Upper lobe of right lung (tissue), 1 donor: ENCODE measurements at regions not wholly inside any gene's neighbourhood (a gene's known extent, or its start where the extent isn't known, plus 50 kb on each side); places are given as distances from the start of the nearest gene placed in this dataset.

Experiments used
- ATAC-seq: fragments of 200-7000 bp; cut with Tn5 transposase; one replicate; pipeline ENCODE4 v1.9.1; 2020; ENCODE audit warnings: mild to moderate bottlenecking, moderate library complexity
- DNase-seq: peaks from one replicate; pipeline ENCODE4 v3.0.0-alpha.2; 2020
- H3K27ac ChIP-seq: fragments of 200-600 bp; one replicate; pipeline ENCODE4 v1.8.0; 2022
- H3K27me3 ChIP-seq: fragments of 200-600 bp; one replicate; pipeline ENCODE4 v1.8.0; 2022; ENCODE audit warnings: mild to moderate bottlenecking
- H3K36me3 ChIP-seq: fragments of 200-600 bp; one replicate; pipeline ENCODE4 v1.8.0; 2022
- H3K4me1 ChIP-seq: fragments of 200-600 bp; one replicate; pipeline ENCODE4 v1.8.0; 2022
- H3K4me3 ChIP-seq: fragments of 200-600 bp; one replicate; pipeline ENCODE4 v1.8.0; 2022; ENCODE audit warnings: mild to moderate bottlenecking
- H3K9me3 ChIP-seq: fragments of 200-600 bp; one replicate; pipeline ENCODE4 v1.8.0; 2022
- intact Hi-C: fragments of 100-400 bp; cut with DNase I; formaldehyde crosslinking; loops from one replicate; pipeline ENCODE4 v1.11.0; 2022
- TF ChIP-seq, protein P1 (sequence below): fragments of 200-600 bp; IDR thresholded peaks from one replicate; pipeline ENCODE4 v1.8.0; 2022; ENCODE audit warnings: antibody characterized with exemption
- donor health status: DM: no; HTN: yes; CAD: no; lungs with severe emphysema.

DNA sequence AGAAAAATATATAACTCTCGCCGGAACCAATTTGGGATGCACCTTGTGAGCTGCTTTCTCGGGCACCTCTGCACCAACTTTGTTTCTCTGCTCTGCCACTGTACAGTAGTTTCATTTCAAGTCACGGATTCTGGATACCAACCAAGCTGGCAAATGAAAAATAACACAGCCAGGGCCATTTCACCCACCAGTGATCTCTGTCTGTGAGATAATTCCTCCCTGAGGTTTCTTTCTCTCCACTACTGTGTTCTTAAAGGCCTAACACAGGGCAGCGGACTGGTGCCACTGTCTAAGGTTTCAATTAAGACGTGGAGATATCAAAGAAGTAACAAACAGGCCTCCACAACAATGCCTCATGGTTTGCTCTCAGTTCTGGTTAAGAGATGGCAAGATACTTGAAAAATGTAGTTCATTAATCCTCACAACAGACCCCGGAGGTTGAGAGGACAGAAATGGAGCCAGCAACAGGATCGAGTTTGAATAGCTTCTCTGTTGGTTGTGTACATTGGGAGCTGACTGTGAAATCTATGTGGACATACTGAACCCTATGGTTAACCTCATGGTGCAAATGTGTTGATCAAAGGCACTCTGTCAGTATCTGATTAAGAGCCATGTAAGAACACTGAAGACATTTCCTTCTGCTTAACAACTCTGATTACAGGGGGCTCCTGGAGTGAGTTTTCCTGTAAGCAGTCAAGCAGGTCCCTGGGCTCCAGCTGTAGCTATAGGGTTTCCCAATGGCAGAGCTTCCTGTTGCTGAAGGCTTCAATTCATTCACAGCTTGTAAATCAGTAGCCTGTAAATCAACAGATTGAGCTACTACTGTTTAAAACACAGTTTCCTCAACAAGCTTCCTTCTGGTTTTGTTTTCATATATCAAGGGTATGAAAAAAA lies 470.5 kb downstream of the EPHA3 start:
- Histone ChIP-seq H3K4me3 (no peak overlapping the region), H3K9me3 (no peaks in the 10 kb centered on the region), H3K27me3 (no peaks in the 10 kb centered on the region), H3K27ac (no peak overlapping the region), H3K4me1 (no peaks in the 10 kb centered on the region), H3K36me3 (no peaks in the 10 kb centered on the region)
- intact Hi-C loops, result no loop called here
- no peak for ATAC-seq
- DNase-seq, result no peak
- TF ChIP-seq, protein P1, sequence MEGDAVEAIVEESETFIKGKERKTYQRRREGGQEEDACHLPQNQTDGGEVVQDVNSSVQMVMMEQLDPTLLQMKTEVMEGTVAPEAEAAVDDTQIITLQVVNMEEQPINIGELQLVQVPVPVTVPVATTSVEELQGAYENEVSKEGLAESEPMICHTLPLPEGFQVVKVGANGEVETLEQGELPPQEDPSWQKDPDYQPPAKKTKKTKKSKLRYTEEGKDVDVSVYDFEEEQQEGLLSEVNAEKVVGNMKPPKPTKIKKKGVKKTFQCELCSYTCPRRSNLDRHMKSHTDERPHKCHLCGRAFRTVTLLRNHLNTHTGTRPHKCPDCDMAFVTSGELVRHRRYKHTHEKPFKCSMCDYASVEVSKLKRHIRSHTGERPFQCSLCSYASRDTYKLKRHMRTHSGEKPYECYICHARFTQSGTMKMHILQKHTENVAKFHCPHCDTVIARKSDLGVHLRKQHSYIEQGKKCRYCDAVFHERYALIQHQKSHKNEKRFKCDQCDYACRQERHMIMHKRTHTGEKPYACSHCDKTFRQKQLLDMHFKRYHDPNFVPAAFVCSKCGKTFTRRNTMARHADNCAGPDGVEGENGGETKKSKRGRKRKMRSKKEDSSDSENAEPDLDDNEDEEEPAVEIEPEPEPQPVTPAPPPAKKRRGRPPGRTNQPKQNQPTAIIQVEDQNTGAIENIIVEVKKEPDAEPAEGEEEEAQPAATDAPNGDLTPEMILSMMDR, result no peak

GRCh38 chr3:89580859-89581258 lies 473.4 kb downstream of the EPHA3 start:
- Histone ChIP-seq H3K9me3 (no peaks in the 10 kb centered on the region), H3K36me3 (no peaks in the 10 kb centered on the region), H3K4me3 (no peak overlapping the region), H3K27ac (no peak overlapping the region), H3K4me1 (no peaks in the 10 kb centered on the region), H3K27me3 (no peaks in the 10 kb centered on the region)
- TF ChIP-seq, protein P1, result no peak
- intact Hi-C loops, result no loop called here
- ATAC-seq (no peak), DNase-seq (no peak)

GRCh38 chr3:89584398-89584797 lies 477.0 kb downstream of the EPHA3 start:
- ATAC-seq, result no peak
- Histone ChIP-seq H3K27me3 (no peaks in the 10 kb centered on the region), H3K27ac (no peak overlapping the region), H3K4me1 (no peaks in the 10 kb centered on the region), H3K36me3 (no peaks in the 10 kb centered on the region), H3K4me3 (no peak overlapping the region), H3K9me3 (no peaks in the 10 kb centered on the region)
- TF ChIP-seq, protein P1, result no peak
- intact Hi-C loops, result no loop called here
- DNase-seq, result no peak

DNA sequence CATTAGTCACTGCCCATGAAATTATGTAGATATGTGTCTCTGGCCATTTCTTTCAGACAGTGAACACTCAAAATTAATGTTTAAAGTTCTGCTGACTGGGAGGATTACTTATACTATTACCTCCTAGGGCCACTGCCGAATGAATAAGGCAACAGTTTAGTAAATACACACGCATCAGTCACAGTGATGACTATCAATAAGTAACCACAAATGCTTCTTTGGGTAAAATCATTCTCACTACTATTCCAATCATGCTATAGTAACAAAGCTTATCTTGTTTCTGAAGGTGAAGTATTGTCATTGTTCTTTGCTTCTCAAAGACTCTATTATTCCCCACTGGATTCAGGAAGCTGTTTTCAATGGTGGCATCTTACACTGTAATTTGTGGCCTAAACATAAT lies 478.8 kb downstream of the EPHA3 start:
- ATAC-seq, result no peak
- no peaks in the 10 kb centered on the region for H3K4me1 ChIP-seq
- TF ChIP-seq, protein P1, result no peak
- intact Hi-C loops, result no loop called here
- no peaks in the 10 kb centered on the region for H3K27me3 ChIP-seq
- H3K36me3 ChIP-seq, result no peaks in the 10 kb centered on the region
- H3K4me3 ChIP-seq, result no peak overlapping the region
- no peaks in the 10 kb centered on the region for H3K9me3 ChIP-seq
- H3K27ac ChIP-seq, result no peak overlapping the region
- DNase-seq, result no peak

DNA sequence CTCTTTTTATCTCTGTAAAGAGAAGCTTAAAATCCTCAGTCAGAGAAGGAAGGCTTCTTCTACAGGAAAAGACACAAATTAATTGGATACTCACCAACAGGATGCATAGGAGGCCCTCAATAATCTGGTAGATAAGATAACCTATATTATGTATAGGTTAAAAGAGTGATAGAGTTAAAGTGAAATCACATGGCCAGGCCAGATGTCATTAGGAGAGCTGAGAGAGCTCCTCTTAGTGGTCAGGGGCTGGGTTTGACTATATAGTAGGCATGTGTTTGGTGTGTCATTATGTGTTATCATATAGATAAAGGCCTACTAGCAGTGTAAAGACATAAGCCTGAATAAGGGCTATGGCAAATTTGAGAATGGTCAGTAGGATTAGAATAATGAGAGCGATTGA lies 479.3 kb downstream of the EPHA3 start:
- no peaks in the 10 kb centered on the region for H3K27me3 ChIP-seq
- no peak for ATAC-seq
- H3K4me1 ChIP-seq, result no peaks in the 10 kb centered on the region
- no peaks in the 10 kb centered on the region for H3K9me3 ChIP-seq
- no peak for DNase-seq
- no peak overlapping the region for H3K27ac ChIP-seq
- no peaks in the 10 kb centered on the region for H3K36me3 ChIP-seq
- intact Hi-C loops, result no loop called here
- no peak overlapping the region for H3K4me3 ChIP-seq
- TF ChIP-seq, protein P1, result no peak
